Neural progenitor cell (in vitro differentiated cells): ENCODE measurements at regions not wholly inside any gene's neighbourhood (a gene's known extent, or its start where the extent isn't known, plus 50 kb on each side); places are given as distances from the start of the nearest gene placed in this dataset.

Experiments
- EZH2 ChIP-seq: fragments of 200-600 bp; sonication (generic); IDR thresholded peaks from 2 replicates; pipeline ENCODE4 v1.6.1; 2017; ENCODE audit warnings: antibody characterized with exemption, mild to moderate bottlenecking, moderate library complexity
- EZH2phosphoT487 ChIP-seq: fragments of 200-600 bp; sonication (generic); IDR thresholded peaks from 2 replicates; pipeline ENCODE4 v1.6.1; 2017; ENCODE audit warnings: antibody characterized with exemption

- TF ChIP-seq EZH2 (no peak), EZH2phosphoT487 (no peak)
Observed at GRCh38 chr6:170068496-170068895, 222.4 kb downstream of the DLL1 start.
